Transverse colon (tissue), 4 donors: ENCODE measurements at regions not wholly inside any gene's neighbourhood (a gene's known extent, or its start where the extent isn't known, plus 50 kb on each side); places are given as distances from the start of the nearest gene placed in this dataset.

ENCODE experiments used
- DNase-seq: peaks from one replicate; pipeline ENCODE4 v3.0.0-alpha.2; 2019
- H3K27ac ChIP-seq, 4 donors: fragments of 200-600 bp; sonication (generic); 2 replicates each; pipeline ENCODE4 v1.5.1; 2016 to 2018; ENCODE audit warnings: inconsistent platforms in 4 of 4
- H3K27me3 ChIP-seq: fragments of 200-600 bp; sonication (generic); 2 replicates; pipeline ENCODE4 v1.5.1; 2017; ENCODE audit warnings: inconsistent platforms
- H3K36me3 ChIP-seq, 4 donors: fragments of 200-600 bp; sonication (generic); 2 replicates each; pipeline ENCODE4 v1.5.1; 2017 to 2019; ENCODE audit warnings: inconsistent platforms in 4 of 4
- H3K4me1 ChIP-seq, 4 donors: fragments of 200-600 bp; sonication (generic); 2 replicates each; pipeline ENCODE4 v1.5.1; 2017 to 2020; ENCODE audit warnings: inconsistent platforms in 4 of 4
- H3K4me3 ChIP-seq, 4 donors: fragments of 200-600 bp; sonication (generic); 1 replicate in 1 of 4; 2 replicates in 3 of 4; pipeline versions ENCODE4 v1.5.1 to v1.6.1; 2017 to 2019; ENCODE audit warnings: inconsistent platforms in 4 of 4
- H3K9me3 ChIP-seq, 2 donors: fragments of 200-600 bp; sonication (generic); 2 replicates each; pipeline ENCODE4 v1.5.1; 2017 to 2019; ENCODE audit warnings: inconsistent platforms in 2 of 2
- EP300 ChIP-seq: sonication (generic); formaldehyde crosslinking; IDR thresholded peaks from one replicate; pipeline ENCODE4 v1.6.1; 2017; ENCODE audit warnings: antibody characterized with exemption, low read depth
- POLR2A ChIP-seq: fragments of 450-650 bp; IDR thresholded peaks from one replicate; pipeline ENCODE4 v1.6.1; 2016; ENCODE audit warnings: antibody characterized with exemption, mild to moderate bottlenecking, moderate library complexity
- POLR2AphosphoS5 ChIP-seq, 3 donors: sonication (generic); formaldehyde crosslinking; IDR thresholded peaks; one replicate each; pipeline ENCODE4 v1.6.1; 2016; ENCODE audit warnings: antibody characterized with exemption in 3 of 3
- WGBS, 2 donors: methylation state at CpG; one replicate each; pipeline ENCODE4 v1.1.5; 2018; ENCODE audit warnings: low coverage in 1 of 2; 5-methylcytosine and 5-hydroxymethylcytosine counted together
- in situ Hi-C, 4 donors: fragments of 200-750 bp; cut with MboI; loops; one replicate each; pipeline versions ENCODE4 v1.15.0 to v1.15.1; 2017; ENCODE audit warnings: low sequenced_read_pairs in 3 of 4, low pct_ligation_motif_present in 1 of 4, low pct_unique_long_range_greater_than_20kb in 1 of 4
- intact Hi-C: fragments of 100-400 bp; cut with DNase I; formaldehyde crosslinking; loops from one replicate; pipeline ENCODE4 v1.15.1; 2023; ENCODE audit warnings: low total_unique reads
- TF ChIP-seq, protein P1 (sequence below), 5 experiments: fragments of 200-600 bp in 3 of 5; fragments of 450-650 bp in 2 of 5; sonication (generic) in 3 of 5; IDR thresholded peaks; 1 replicate in 2 of 5; 2 replicates in 3 of 5; pipeline ENCODE4 v1.5.1; 2016 to 2017; ENCODE audit warnings: antibody characterized with exemption in 5 of 5, inconsistent platforms in 3 of 5, mild to moderate bottlenecking in 2 of 5, moderate library complexity in 1 of 5

GRCh38 chr19:31054430-31054829, 294.8 kb downstream of the TSHZ3 start:
- Histone ChIP-seq H3K27me3 (no peaks in the 10 kb centered on the region), H3K4me1 (peaks cover 0 to 5% (median under 1%) of the 10 kb centered on the region in 4 donors), H3K9me3 (no peaks in the 10 kb centered on the region), H3K4me3 (no peak overlapping the region), H3K27ac (no peak overlapping the region), H3K36me3 (no peaks in the 10 kb centered on the region)
- TF ChIP-seq, protein P1, sequence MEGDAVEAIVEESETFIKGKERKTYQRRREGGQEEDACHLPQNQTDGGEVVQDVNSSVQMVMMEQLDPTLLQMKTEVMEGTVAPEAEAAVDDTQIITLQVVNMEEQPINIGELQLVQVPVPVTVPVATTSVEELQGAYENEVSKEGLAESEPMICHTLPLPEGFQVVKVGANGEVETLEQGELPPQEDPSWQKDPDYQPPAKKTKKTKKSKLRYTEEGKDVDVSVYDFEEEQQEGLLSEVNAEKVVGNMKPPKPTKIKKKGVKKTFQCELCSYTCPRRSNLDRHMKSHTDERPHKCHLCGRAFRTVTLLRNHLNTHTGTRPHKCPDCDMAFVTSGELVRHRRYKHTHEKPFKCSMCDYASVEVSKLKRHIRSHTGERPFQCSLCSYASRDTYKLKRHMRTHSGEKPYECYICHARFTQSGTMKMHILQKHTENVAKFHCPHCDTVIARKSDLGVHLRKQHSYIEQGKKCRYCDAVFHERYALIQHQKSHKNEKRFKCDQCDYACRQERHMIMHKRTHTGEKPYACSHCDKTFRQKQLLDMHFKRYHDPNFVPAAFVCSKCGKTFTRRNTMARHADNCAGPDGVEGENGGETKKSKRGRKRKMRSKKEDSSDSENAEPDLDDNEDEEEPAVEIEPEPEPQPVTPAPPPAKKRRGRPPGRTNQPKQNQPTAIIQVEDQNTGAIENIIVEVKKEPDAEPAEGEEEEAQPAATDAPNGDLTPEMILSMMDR (IDR thresholded peaks at IDR 0.05) = peak; percentile 25 to 41 (median 37)
- no peak for TF ChIP-seq EP300
- in situ Hi-C loops = no loop called here
- intact Hi-C loops = no loop called here
- peak; percentile 37 for DNase-seq
- 22 to 56% methylated on average over 1 to 3 of the region's 3 CpGs for WGBS, 2 donors

GRCh38 chr19:31049431-31049830, 299.8 kb downstream of the TSHZ3 start:
- TF ChIP-seq EP300 (no peak), POLR2A (no peak), POLR2AphosphoS5 (IDR thresholded peaks at IDR 0.05) (no peak)
- TF ChIP-seq, protein P1 (IDR thresholded peaks at IDR 0.05) = no peak
- intact Hi-C loops (no loop called here), in situ Hi-C loops (no loop called here)
- no peaks in the 10 kb centered on the region for H3K9me3 ChIP-seq
- H3K4me1 ChIP-seq = peaks cover 0 to 13% (median 3%) of the 10 kb centered on the region in 4 donors
- peak; percentile 38 for DNase-seq
- WGBS, 2 donors = 54 to 60% methylated on average over 1 to 5 of the region's 5 CpGs
- no peaks in the 10 kb centered on the region for H3K36me3 ChIP-seq
- H3K27me3 ChIP-seq = no peaks in the 10 kb centered on the region
- no peak overlapping the region for H3K4me3 ChIP-seq
- H3K27ac ChIP-seq = no peak overlapping the region

GRCh38 chr19:31046024-31046423, 303.2 kb downstream of the TSHZ3 start:
- no peaks in the 10 kb centered on the region for H3K9me3 ChIP-seq
- H3K4me1 ChIP-seq = peaks cover 0 to 13% (median 3%) of the 10 kb centered on the region in 4 donors
- TF ChIP-seq POLR2A (no peak), POLR2AphosphoS5 (IDR thresholded peaks at IDR 0.05) (no peak), EP300 (no peak)
- TF ChIP-seq, protein P1 (IDR thresholded peaks at IDR 0.05) = no peak
- H3K27me3 ChIP-seq = peaks cover 4% of the 10 kb centered on the region
- H3K27ac ChIP-seq = no peak overlapping the region
- no peaks in the 10 kb centered on the region for H3K36me3 ChIP-seq
- H3K4me3 ChIP-seq = no peak overlapping the region
- 79 to 90% methylated on average over 1 to 2 of the region's 2 CpGs for WGBS, 2 donors
- DNase-seq = no peak
- intact Hi-C loops (no loop called here), in situ Hi-C loops (no loop called here)

DNA sequence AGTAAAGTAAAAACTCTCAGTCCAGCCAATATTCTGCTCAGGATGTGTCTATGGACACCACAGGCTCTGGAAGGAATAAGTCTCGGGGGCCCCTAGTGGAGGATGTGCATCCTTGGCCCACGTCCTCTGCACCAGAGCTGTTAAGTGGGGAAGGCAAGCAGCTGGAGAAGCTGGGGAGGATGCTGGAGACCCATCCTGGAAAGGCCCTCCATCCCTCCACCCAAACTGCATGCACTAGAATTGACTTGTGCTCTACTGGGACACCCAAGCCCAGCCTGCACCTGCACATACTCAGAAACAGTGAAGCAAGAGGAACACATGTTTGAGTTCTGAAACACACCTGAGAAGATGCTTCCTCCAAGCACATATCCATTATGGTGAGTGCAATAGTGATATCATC, 307.8 kb downstream of the TSHZ3 start:
- Histone ChIP-seq H3K9me3 (no peaks in the 10 kb centered on the region), H3K4me3 (no peak overlapping the region), H3K36me3 (no peaks in the 10 kb centered on the region), H3K27me3 (peaks cover 4% of the 10 kb centered on the region), H3K4me1 (peaks cover 0 to 8% (median 0%) of the 10 kb centered on the region in 4 donors), H3K27ac (no peak overlapping the region)
- in situ Hi-C loops = no loop called here
- 69% methylated on average over 2 of the region's 2 CpGs; no CpG with 5 or more reads in 1 of the 2 donors for WGBS, 2 donors
- TF ChIP-seq, protein P1 (IDR thresholded peaks at IDR 0.05) = no peak
- no peak for TF ChIP-seq POLR2A
- no peak for TF ChIP-seq EP300
- TF ChIP-seq POLR2AphosphoS5 (IDR thresholded peaks at IDR 0.05) = no peak
- intact Hi-C loops = no loop called here
- DNase-seq = no peak
